OCI-LY1 (cell line): ENCODE measurements at regions not wholly inside any gene's neighbourhood (a gene's known extent, or its start where the extent isn't known, plus 50 kb on each side); places are given as distances from the start of the nearest gene placed in this dataset.

Experiments used
- H2AFZ ChIP-seq: fragments of 200-600 bp; sonication (generic), shearing (Covaris generic); 2 replicates; pipeline ENCODE4 v1.6.0; 2014; ENCODE audit warnings: antibody characterized with exemption, mild to moderate bottlenecking, low read length
- H3F3A ChIP-seq: fragments of 200-600 bp; sonication (generic), shearing (Covaris generic); 2 replicates; pipeline ENCODE4 v1.6.0; 2014; ENCODE audit warnings: mild to moderate bottlenecking, antibody characterized with exemption, low read length, moderate library complexity; ENCODE audit not compliant: insufficient read depth
- H3K27ac ChIP-seq: fragments of 200-600 bp; sonication (generic); 2 replicates; pipeline ENCODE4 v1.5.1; 2014; ENCODE audit warnings: low read length, mixed run types, mild to moderate bottlenecking, low read depth; ENCODE audit not compliant: poor library complexity, severe bottlenecking
- H3K27me3 ChIP-seq: fragments of 200-600 bp; sonication (generic); 2 replicates; pipeline ENCODE4 v1.6.0; 2014; ENCODE audit warnings: antibody characterized with exemption, mild to moderate bottlenecking, low read length, moderate library complexity; ENCODE audit not compliant: insufficient read depth
- H3K36me3 ChIP-seq: fragments of 200-600 bp; sonication (generic); 2 replicates; pipeline ENCODE4 v1.6.1; 2014; ENCODE audit warnings: mild to moderate bottlenecking, antibody characterized with exemption, low read length, moderate library complexity, mixed read lengths; ENCODE audit not compliant: insufficient read depth
- H3K4me1 ChIP-seq: fragments of 200-600 bp; sonication (generic); 2 replicates; pipeline ENCODE4 v1.5.1; 2014; ENCODE audit warnings: mild to moderate bottlenecking, low read length, moderate library complexity; ENCODE audit not compliant: insufficient read depth, severe bottlenecking
- H3K4me2 ChIP-seq: fragments of 200-600 bp; sonication (generic), shearing (Covaris generic); 2 replicates; pipeline ENCODE4 v1.6.1; 2014; ENCODE audit warnings: low read length
- H3K4me3 ChIP-seq: fragments of 200-600 bp; sonication (generic); 2 replicates; pipeline ENCODE4 v1.5.1; 2014; ENCODE audit warnings: low read length, low read depth, mild to moderate bottlenecking, mixed read lengths; ENCODE audit not compliant: poor library complexity, severe bottlenecking
- H3K79me2 ChIP-seq: fragments of 200-600 bp; shearing (Covaris generic); 2 replicates; pipeline ENCODE4 v1.6.1; 2016; ENCODE audit warnings: mixed run types, low read length, mixed read lengths; ENCODE audit not compliant: insufficient read depth
- H3K9ac ChIP-seq: fragments of 200-600 bp; sonication (generic), shearing (Covaris generic); 2 replicates; pipeline ENCODE4 v1.6.1; 2014; ENCODE audit warnings: mild to moderate bottlenecking, low read length, mixed read lengths
- H3K9me2 ChIP-seq: fragments of 200-600 bp; sonication (generic), shearing (Covaris generic); 2 replicates; pipeline ENCODE4 v1.6.1; 2014; ENCODE audit warnings: low read depth, mild to moderate bottlenecking, low read length, mixed read lengths
- H3K9me3 ChIP-seq: fragments of 200-600 bp; shearing (Covaris generic); 2 replicates; pipeline ENCODE4 v1.6.1; 2014; ENCODE audit warnings: low read length, mixed read lengths
- H4K20me1 ChIP-seq: fragments of 200-600 bp; sonication (generic), shearing (Covaris generic); 2 replicates; pipeline ENCODE4 v1.6.0; 2016; ENCODE audit warnings: mild to moderate bottlenecking, low read length; ENCODE audit not compliant: insufficient read depth
- CTCF ChIP-seq: fragments of 200-600 bp; sonication (generic), shearing (Covaris generic); IDR thresholded peaks from 2 replicates; pipeline ENCODE4 v1.5.1; 2017; ENCODE audit warnings: mild to moderate bottlenecking, antibody characterized with exemption, low read length, moderate library complexity, mixed read lengths
- EZH2 ChIP-seq: fragments of 200-600 bp; sonication (generic), shearing (Covaris generic); IDR thresholded peaks from 2 replicates; pipeline ENCODE4 v1.8.0; 2017; ENCODE audit warnings: borderline replicate concordance, mixed run types, mild to moderate bottlenecking, antibody characterized with exemption, low read length, moderate library complexity, mixed read lengths

- Histone ChIP-seq H3K9ac (no peak overlapping the region), H3K36me3 (no peaks in the 10 kb centered on the region), H3K9me3 (no peaks in the 10 kb centered on the region), H3K4me2 (no peak overlapping the region), H3K4me1 (peaks cover 7% of the 10 kb centered on the region), H3F3A (no peaks in the 10 kb centered on the region), H3K27me3 (no peaks in the 10 kb centered on the region), H2AFZ (no peak overlapping the region), H3K4me3 (no peak overlapping the region), H3K79me2 (no peaks in the 10 kb centered on the region), H4K20me1 (no peaks in the 10 kb centered on the region), H3K27ac (no peak overlapping the region), H3K9me2 (no peaks in the 10 kb centered on the region)
- TF ChIP-seq CTCF = no peak
- no peak for TF ChIP-seq EZH2
Measured at GRCh38 chr5:4777435-4777834, 362.7 kb upstream of the ADAMTS16 start.

- TF ChIP-seq CTCF (no peak), EZH2 (no peak)
- Histone ChIP-seq H3K27me3 (no peaks in the 10 kb centered on the region), H3K4me3 (no peak overlapping the region)
Measured at GRCh38 chr5:4780633-4781032, 359.5 kb upstream of the ADAMTS16 start.

GRCh38 chr5:4781299-4781698, 358.8 kb upstream of the ADAMTS16 start:
- Histone ChIP-seq H3K4me3 (no peak overlapping the region), H3K9me2 (no peaks in the 10 kb centered on the region), H3K9me3 (no peaks in the 10 kb centered on the region), H3K4me2 (no peak overlapping the region), H3K9ac (no peak overlapping the region), H3K27me3 (no peaks in the 10 kb centered on the region), H3K4me1 (no peaks in the 10 kb centered on the region), H3F3A (no peaks in the 10 kb centered on the region), H3K36me3 (no peaks in the 10 kb centered on the region), H2AFZ (no peak overlapping the region), H3K27ac (no peak overlapping the region), H4K20me1 (no peaks in the 10 kb centered on the region), H3K79me2 (no peaks in the 10 kb centered on the region)
- TF ChIP-seq CTCF = no peak
- no peak for TF ChIP-seq EZH2

More at GRCh38 chr5:4780633-4781032, 359.5 kb upstream of the ADAMTS16 start:
- Histone ChIP-seq H3K79me2 (no peaks in the 10 kb centered on the region), H3F3A (no peaks in the 10 kb centered on the region), H3K9me3 (no peaks in the 10 kb centered on the region), H2AFZ (no peak overlapping the region), H3K9me2 (no peaks in the 10 kb centered on the region), H3K27ac (no peak overlapping the region), H4K20me1 (no peaks in the 10 kb centered on the region), H3K36me3 (no peaks in the 10 kb centered on the region), H3K4me1 (no peaks in the 10 kb centered on the region), H3K9ac (no peak overlapping the region), H3K4me2 (no peak overlapping the region)
